HT-29 (cell line): ENCODE measurements at regions not wholly inside any gene's neighbourhood (a gene's known extent, or its start where the extent isn't known, plus 50 kb on each side); places are given as distances from the start of the nearest gene placed in this dataset.

Experiments used
- DNase-seq: peaks from one replicate; pipeline ENCODE4 v3.0.0-alpha.2; 2015; ENCODE audit warnings: low spot score

- no peak for DNase-seq
These were observed 273.2 kb downstream of the CDC5L start for GRCh38 chr6:44660561-44661220.

- DNase-seq, result no peak
These were observed 273.9 kb downstream of the CDC5L start for GRCh38 chr6:44661221-44662008.

- DNase-seq, result no peak
These were observed 275.1 kb downstream of the CDC5L start for GRCh38 chr6:44662461-44663121.

GRCh38 chr6:44663860-44664634, 276.5 kb downstream of the CDC5L start:
- no peak for DNase-seq

GRCh38 chr6:44664716-44665115, 277.2 kb downstream of the CDC5L start:
- DNase-seq, result no peak

GRCh38 chr6:44665143-44665542, 277.6 kb downstream of the CDC5L start:
- no peak for DNase-seq

GRCh38 chr6:44665683-44666082, 278.2 kb downstream of the CDC5L start:
- no peak for DNase-seq

- DNase-seq, result no peak
These were observed 278.8 kb downstream of the CDC5L start for GRCh38 chr6:44666324-44666723.

GRCh38 chr6:44667226-44667625, 279.7 kb downstream of the CDC5L start:
- DNase-seq, result no peak

- peak; percentile 63 for DNase-seq
These were observed 280.3 kb downstream of the CDC5L start for GRCh38 chr6:44667668-44668390.

- DNase-seq, result no peak
These were observed 281.0 kb downstream of the CDC5L start for GRCh38 chr6:44668391-44668930.

GRCh38 chr6:44668976-44669934, 281.7 kb downstream of the CDC5L start:
- DNase-seq, result no peak

- no peak for DNase-seq
These were observed 282.6 kb downstream of the CDC5L start for GRCh38 chr6:44670146-44670545.

GRCh38 chr6:44671333-44671732, 283.8 kb downstream of the CDC5L start:
- DNase-seq, result no peak

GRCh38 chr6:44672086-44672485, 284.6 kb downstream of the CDC5L start:
- no peak for DNase-seq

GRCh38 chr6:44672841-44673240, 285.3 kb downstream of the CDC5L start:
- DNase-seq, result no peak

- no peak for DNase-seq
These were observed 287.0 kb downstream of the CDC5L start for GRCh38 chr6:44674226-44675155.

- no peak for DNase-seq
These were observed 287.9 kb downstream of the CDC5L start for GRCh38 chr6:44675449-44675848.
